ENCODE measurements at regions not wholly inside any gene's neighbourhood (a gene's known extent, or its start where the extent isn't known, plus 50 kb on each side); places are given as distances from the start of the nearest gene placed in this dataset.

DNA sequence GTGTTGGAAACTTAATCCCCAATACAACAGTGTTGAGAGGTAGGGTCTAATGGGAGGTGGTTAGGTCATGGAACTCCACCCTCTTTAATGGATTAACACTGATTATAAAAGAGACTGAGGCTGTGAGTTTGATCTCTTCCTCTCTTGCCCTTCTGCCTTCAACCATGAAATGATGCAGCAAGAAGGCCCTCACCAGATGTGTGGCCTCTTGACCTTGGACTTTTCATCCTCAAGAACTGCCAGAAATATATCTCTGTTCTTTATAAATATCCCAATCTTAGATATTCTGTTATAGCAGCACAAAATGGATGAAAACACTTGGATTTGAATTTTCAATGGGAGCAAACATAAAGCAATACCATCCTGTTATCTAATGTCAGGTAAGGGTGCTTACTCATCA, 67.6 kb downstream of the NMUR2 start:
- no peak for DNase-seq (ENCODE audit: low read depth)

DNA sequence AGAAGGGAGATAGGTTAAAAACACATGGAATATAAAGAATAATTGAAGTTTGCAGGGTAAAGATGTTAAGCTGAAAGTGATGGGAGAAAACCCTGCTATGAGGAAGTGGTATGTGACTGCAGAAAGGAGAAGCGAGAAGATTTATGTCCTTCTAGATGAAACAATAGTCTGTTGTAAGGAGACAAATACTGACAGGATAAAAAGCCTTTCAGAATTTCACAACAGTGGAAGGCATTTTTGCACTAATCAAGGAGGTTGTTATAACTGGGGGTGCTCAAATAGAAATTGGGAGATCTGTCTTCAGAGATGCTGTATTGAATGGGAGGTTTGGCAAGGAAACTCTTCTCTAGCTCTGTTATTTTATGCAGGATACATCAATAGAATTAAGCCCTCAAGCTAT, 69.6 kb downstream of the NMUR2 start:
- DNase-seq (ENCODE audit: low read depth) = no peak

DNA sequence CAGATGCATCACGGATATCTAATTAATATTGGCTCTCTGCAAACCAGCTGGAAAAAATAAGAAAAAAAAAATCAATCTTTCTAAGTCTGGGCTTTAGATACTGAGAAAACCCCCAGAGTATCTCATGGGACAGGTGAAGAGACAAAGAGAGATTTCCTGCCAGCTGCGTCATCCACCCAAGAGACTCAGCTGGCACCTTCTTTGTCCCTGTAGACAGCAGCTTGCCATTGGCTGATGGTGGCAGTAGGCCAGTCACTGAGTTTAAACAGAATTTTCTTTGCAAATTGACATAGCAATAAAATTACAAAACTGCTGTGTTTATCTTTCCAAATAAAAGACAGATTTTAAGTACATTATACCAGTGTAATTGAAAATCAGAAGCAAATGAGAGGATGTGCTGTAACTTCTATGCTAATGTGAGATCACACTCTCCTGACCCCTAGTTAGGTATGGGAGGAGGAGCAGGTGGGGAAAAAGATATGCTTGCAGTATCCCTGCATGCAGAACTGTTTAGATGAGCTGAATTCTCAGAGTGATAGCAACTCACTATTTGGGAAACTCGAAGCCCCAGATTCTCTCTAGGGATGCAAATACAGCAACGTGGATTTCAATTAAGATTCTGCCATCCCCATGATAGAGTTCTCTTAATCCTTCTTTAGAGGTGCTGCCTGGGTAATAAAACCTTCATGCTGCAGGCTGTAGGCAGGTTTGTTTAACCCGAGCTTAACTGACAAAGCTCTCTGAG, 72.2 kb downstream of the NMUR2 start:
- DNase-seq (ENCODE audit: low read depth) = no peak

DNA sequence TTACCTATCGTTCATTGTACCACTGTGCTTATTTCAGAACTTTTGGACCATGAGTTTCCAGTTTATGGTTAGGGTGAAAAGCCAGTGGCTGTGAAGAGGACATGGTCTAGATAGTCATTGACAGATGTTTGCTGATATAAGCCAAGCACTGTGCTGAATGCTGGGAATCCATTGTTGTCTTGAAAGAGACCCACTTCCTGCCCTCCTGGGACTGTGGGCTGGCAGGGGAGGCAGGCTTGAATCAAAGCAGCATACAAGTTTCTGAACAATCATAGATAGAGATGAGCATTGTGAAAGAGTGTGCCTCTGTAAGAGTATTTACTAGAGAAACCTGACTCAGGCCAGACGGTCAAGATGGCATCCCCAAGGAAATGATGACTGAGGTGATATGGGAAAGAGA, 73.4 kb downstream of the NMUR2 start:
- no peak for DNase-seq (ENCODE audit: low read depth)

DNA sequence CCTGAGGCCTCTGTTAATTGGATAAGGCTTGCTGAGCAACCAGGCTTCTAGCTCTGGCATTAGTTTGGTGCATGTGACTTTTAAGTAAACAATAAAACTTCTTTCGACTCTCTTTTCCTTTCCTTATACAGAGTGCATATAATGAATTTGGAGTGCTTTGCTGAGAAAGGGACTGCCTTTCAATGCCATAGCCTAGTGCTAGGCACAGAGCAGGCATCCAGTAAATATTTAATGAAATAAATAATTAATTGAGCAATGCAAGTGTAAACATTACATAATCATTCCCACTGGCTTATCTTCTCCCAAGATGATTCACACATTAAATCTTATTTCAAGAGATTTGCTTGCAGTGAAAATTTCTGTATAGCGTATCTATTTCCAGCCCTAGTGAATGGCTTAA, 74.1 kb downstream of the NMUR2 start:
- no peak for DNase-seq (ENCODE audit: low read depth)

DNA sequence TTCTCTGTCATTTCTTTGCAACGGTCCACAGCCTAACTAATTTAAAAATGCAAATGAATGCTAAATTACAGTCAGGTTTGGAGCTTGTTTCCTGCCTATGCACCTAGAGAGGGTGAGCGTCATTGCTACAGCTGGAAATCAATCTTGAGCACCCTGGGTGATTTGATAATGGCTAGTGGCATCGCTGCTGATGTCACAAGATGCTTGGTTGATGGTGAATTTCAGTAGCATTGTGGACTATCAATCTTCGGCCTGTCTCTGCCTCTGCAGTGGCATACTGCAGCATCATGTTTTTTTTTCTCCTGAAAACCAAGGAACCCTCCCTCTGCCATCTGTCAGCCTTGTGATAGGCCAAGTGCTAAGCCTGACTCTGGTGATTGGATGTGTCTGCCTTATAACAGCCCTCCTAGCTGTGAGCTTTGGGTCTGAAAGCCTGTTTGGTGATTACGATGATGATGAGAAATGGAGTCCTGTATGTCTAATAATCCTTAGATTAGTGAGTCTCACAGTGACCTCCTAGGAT, 75.3 kb downstream of the NMUR2 start:
- no peak for DNase-seq (ENCODE audit: low read depth)

DNA sequence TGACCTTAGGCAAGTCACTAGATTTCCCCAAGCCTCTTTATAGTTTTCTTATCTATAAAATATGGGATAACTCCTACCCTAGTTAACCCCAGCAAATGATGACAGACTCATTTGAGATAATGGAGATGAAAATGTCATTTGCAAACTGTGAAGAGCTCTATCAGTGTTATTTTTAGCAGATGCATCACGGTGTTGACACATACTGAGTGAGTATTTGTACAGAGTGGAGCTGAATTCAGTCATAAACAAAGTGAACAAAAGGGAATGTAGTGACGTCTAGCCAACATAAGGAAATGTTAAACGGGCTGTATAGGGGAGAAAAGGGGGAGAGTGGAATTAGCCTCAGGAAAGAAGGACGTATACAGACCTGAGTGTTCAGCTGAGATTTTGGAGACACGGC, 75.9 kb downstream of the NMUR2 start:
- DNase-seq (ENCODE audit: low read depth) = no peak

DNA sequence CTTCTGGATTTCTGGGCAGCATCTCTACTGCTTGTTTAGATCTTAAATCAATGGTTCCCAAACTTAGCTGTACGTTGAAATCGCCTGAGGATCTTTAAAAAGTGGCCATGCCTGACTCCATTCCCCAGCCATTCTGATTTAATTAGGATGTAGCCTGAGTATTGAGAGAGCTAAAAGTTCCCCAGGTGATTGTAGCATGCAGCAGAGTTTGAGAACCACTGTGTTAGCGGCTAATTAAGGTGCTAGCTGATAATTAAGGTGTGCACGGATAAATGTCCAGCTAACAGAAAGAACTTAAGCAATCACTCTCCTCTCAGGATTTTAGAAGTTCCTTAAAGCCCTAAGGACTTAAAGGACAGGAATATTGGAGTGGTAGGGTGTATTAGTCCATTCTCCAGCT, 89.1 kb downstream of the NMUR2 start:
- no peak for DNase-seq (ENCODE audit: low read depth)

DNA sequence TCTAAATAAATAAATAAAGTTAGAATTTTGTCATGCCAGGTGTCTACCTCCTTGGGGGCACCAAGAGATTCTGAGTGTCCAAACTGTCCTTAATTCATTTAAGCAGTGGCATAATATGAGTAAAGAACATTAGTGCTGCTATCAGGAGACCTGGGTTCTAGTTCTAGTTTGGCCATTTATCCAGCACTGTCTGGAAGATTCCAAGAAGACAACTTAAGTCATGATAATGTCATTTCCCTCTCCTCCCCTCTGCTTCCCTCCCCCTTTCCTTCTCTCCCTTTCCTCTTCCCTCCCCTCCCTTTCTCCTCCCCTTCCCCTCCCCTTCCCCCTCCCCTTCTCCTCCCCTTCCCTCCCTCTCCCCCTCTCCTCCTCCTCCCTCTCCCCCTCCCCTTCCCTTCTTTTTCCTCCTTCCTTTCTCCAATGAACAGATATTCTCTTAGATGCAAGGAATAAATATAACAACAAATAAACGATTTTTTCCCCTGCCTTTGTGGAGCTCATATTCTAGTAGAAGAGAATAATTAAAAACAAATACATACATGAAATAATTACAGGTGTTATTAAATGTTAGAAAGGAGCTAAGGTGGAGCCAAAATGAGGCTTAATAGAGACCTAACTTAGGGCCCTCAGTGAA, 90.8 kb downstream of the NMUR2 start:
- no peak for DNase-seq (ENCODE audit: low read depth)

DNA sequence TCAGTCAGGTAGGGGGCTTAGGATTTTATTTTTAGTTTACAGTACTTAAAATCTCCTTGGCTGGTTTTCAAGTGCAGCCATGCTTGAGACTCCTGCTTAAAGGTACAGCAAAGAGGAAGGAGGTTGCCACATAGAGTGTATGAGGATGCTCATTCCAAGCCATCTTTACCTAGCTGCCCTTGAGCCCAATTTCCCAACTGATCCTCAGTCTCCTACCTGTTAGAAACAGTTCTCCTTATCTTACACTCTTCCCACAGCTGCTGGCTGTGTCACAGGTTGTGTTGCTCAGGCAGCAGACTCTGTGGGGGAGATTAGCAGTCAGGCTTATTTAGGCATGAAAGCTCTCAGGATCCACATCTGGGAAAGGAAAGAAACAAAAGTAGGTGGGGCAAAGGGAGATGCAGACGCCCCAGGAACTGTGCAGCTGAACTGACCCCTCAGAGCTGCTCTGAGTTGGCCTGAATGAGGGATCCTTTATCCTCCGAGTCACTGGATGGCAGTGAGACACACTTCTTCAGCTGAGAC, 95.1 kb downstream of the NMUR2 start:
- DNase-seq (ENCODE audit: low read depth) = no peak

DNA sequence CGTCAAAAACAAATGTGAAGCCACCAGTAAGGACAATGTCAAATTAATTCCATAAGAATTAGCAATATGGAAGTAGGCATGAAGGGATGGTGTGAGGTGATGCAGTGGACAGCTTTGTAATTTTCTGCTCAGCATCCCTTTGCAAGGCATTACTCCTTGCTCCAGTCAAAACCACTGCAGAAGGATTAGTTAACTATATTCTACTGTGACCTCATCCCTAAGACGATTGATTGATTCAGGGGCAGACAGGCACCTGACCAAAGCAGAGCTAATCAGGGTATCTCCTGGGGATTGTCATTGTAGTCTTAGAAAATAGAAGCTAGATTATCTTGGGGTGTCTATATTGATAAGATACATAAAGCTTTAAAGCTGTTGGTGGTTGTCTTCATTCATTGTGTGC, 98.7 kb downstream of the NMUR2 start:
- DNase-seq (ENCODE audit: low read depth) = no peak

DNA sequence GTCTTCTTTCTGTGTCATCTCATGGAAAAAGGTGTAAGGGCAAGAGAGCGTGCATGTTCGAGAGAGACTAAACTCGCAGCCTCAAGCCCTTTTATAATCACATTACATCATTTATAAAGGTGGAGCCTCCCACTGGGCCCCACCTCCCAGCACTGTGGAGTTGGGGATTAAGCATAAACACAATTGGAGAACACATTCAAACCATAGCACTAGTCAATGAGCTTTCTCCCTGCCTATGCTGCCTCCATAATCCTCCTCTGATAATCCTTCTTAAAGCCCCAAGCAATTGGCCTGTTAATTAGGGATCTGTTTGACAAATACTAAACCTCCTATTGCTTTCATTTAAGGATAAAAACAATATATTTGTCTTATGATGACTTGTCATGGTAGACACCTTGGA, 99.6 kb downstream of the NMUR2 start:
- no peak for DNase-seq (ENCODE audit: low read depth)

DNA sequence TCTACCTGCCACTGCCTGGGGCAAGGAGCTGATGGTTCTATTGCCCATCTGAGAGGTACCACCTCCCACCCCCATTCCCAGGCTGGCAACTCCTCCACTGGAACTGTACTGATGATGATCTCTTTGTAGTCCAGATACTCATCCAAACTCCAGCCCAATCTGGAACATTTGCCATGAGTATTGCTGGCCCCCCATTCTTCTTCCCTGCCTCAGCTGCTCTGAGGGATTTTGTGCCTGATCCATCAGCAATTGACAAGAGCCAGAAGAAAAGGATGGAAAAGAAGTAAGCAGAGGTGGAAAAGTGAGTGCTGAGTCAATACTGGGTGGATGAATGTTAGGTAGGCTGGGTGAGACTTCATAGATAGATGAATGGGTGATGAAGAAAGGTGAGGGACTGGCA, 101.2 kb downstream of the NMUR2 start:
- no peak for DNase-seq (ENCODE audit: low read depth)

DNA sequence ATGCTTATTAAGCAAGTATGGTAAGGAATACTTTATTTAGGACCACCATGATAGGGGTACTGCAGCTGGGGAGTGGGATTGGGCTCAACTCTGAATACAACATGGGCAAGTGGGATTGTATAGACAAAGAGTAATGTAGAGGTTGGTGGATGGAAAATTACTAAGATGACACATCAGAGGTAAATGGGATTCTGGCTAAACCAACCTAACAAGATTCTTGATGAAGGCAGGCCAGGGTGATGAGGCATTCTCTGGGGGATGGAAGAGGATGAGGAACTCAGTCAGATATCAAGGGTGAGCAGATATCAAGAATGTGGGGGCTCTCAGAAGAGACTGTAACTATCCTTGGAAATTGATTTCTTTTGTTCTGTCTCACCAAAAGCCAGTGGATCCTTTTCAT, 107.2 kb downstream of the NMUR2 start:
- DNase-seq (ENCODE audit: low read depth) = no peak

DNA sequence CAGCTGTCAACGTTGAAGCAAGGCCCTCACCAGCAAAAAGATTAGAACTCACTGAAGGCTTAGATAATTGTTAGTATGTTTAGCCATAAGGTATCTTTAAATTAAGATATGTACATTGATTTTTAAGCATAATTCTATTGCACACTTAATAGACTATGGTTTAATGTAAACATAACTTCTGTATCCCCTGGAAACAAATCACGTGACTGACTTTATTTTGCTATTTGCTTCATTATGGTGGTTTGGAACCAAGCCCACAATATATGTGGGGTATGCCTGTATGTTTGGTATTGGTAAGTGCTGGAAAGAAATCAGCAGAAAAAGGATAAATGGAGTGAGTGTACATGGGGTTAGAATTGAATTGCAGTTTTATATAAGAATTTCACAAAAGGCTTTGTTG, 111.9 kb downstream of the NMUR2 start:
- DNase-seq (ENCODE audit: low read depth) = no peak

DNA sequence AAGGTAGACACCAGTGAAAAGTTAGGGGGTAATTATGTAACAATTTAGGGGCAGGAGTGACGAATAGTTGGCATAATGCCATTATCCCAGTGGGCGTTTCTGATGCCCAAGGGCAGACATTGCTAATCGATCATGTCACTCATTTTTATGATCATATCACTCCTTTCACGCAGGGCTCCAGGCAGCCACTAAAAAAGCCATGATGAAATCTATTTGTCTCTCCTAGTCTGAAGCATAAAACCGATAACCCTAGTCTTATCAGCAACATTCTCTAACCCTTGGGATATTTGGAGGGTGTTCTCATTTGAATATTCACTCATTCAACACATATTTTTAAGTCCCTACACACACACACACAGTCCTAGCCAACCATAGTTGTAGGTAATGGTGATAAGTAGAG, 114.9 kb downstream of the NMUR2 start:
- no peak for DNase-seq (ENCODE audit: low read depth)

DNA sequence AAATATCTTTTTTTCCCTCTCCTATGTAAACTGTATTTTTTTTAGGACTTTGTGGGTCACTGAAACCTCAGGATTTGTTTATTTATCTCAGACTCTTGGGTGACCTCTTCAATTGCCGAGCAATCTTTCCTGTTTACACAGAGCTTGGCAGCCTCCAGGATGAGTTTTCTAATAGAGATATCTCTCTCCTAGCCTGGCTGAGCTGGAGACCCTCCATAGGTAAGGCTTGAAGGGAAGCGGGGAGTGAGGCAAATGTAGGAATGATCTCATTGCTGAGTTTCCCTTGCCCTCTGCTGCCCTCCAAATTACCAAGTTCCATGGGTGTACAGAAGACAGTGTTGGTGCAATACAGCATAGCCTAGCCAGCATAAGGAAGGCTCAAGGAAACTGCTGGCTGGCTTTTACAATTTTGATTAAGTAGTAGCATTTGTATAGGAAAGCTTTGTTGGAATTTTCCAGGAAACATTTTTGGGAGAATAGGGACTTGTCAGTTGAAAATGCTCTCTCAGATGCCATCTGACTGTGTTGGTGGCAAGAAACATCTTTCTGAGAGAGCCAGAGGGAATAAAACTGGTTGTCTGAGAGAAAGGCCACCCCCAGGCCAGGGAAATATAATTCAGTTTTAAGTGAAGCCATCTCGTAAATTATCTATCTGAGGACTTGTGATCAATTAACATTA, 116.0 kb downstream of the NMUR2 start:
- no peak for DNase-seq (ENCODE audit: low read depth)

DNA sequence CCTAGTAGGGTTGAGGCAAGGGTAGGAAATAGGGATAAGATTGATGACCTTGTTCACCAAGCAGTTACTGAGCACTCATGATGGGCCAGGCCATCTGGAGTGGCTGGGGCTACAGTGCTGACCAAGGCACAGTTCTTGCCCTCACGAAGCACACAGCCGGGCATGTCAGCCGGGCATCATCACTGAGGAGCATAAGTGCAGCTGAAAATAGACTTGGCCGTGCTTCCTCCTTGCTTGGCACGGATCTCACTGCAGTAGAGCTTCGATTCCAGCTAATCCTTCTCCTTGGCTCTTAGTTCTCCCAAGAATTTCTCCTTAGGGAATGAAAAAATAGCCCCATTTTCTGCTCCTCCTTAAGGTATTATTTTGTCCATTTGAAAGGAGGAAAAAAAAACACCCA, 116.6 kb downstream of the NMUR2 start:
- no peak for DNase-seq (ENCODE audit: low read depth)

DNA sequence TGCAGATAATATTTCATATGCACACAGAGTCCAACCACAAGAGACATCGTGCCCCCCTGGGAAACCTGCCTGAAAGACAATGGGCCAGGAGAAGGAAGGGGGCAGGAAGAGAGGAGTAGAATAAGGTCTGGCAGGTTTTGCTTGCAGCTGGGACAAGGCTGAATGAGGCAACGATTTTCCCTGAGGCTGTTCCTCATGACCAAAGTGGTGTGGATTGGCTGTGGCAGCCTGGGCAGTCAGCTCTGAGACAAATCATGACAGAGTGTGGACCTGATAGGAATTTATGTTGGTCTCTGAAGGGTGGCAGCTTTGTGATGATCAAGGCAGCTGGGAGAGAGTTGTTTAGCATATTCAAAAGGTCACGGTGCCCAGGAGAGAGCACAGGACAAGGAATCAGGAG, 119.3 kb downstream of the NMUR2 start:
- no peak for DNase-seq (ENCODE audit: low read depth)

DNA sequence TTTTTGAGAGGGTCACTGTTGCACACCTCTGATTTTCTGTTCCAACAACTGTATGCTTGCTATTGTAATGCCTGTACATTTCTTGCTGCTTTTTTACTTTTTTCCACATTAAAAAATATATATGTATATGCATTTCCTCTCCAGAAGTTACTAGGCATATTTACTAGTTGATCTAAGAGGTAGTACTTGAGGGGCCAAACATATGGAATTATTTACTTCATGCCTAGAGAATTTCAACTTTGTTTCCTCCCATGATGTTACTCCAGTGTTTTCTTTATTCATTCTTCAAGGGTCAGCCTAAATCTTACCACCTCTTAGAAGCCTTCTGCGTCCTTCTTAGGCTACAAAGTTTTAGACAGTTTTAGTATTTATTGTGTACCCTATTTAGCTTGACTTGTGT, 122.7 kb downstream of the NMUR2 start:
- no peak for DNase-seq (ENCODE audit: low read depth)

DNA sequence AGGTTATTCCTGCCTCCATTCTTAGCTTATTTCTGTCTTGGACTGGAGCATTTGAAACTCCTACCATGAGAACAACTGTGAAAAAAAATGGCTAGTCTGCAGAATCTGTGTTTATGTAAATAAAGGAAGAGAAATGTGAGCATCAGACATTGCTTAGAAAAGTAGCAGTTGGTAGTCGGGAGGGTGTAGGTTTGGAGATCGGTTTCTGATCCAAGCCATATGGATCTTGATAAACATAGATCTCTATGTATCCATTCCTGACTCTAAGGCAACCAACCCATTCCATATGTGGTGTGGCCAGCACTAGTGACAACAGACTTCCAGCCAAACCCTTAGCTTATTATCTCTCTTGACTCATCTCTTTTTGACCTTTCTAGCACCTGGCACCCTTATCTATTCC, 127.1 kb downstream of the NMUR2 start:
- DNase-seq (ENCODE audit: low read depth) = no peak

DNA sequence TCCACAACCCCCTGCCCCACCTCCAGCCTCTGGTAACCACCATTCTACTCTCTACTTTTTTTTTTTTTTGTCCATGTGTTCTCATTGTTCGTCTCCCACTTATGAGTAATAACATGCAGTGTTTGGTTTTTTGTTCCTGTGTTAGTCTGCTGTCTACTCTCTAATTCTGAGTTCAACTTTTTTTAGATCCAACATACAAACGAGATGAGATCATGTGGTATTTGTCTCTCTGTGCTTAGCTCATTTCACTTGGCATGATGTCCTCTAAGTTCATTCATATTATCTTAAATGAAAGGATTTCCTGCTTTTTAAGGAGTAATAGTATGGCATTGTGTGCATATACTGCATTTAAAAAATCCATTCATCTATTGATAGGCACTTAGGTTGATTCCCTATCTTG, 130.9 kb downstream of the NMUR2 start:
- DNase-seq (ENCODE audit: low read depth) = no peak

DNA sequence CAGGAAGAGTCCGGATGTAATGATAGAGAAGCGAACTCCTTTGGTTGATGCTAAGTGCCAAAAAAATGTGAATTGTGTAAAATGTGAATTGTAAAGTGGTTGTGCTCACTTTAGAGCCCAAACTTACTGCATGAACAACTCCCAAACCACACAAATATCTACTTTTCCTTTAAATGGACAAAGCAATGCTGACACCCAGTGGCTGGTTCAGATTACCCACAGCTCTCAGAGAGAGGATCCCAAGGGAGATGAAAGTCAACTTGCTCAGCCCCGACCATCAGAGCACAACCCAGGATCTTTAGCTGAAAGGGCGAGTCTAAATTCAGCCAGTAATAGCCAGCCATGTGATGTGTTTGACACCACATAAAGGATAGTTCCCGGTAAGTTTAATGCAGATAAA, 133.7 kb downstream of the NMUR2 start:
- no peak for DNase-seq (ENCODE audit: low read depth)

All from T follicular helper cell (primary cell).